SIG-M5 treated with dmso at 0.1 percent for 504 hours (cell line): ENCODE measurements at regions not wholly inside any gene's neighbourhood (a gene's known extent, or its start where the extent isn't known, plus 50 kb on each side); places are given as distances from the start of the nearest gene placed in this dataset.
"Not testable (repeated sequence)": the region's sequence is repeated elsewhere in the genome, so short reads cannot be mapped to it uniquely, and the experiment has no call there.

ENCODE experiments used
- DNase-seq: peaks from one replicate; lab custom pipeline; 2025; ENCODE audit not compliant: unreplicated experiment; lab: John Stamatoyannopoulos, UW

DNA sequence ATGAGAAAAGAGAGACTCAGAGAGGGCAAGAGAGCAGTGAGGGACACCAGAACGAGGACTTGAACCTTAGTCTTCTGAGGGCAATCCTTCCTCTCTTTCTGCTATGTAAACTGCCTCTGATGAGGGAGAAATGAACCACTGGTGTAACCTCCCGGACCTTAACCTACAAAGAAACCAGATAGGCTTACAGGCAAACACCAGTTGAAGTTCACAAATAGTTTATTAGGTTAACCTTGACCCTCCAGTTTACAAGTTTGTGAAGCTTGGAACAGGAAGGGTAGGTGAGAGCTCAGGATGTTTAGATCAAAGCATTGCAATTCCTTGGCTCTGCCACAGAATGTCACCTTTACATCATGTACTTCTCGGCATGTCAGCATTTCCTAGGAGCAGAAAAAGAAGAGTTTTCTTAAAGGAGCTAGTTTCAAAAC, 486.4 kb upstream of the SPRED2 start:
- no peak for DNase-seq

DNA sequence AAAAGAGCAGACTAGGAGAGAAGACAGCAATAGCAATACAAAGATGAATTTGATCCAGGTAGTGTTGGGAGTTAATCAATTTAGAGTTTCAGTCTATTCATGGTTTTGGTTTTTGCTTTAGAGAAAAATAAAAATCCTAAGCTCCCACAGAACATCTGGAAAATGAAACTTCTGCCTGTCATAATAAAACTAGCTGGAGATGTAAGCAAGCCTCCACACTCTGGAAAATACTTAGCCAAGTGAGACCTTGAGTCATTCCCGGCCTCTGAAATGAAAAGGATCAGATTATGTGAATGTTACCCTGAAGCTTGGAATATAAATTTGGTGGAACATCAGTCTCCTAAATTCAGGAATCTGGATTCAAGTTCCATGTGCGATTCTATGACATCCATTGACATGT, 485.6 kb upstream of the SPRED2 start:
- no peak for DNase-seq

DNA sequence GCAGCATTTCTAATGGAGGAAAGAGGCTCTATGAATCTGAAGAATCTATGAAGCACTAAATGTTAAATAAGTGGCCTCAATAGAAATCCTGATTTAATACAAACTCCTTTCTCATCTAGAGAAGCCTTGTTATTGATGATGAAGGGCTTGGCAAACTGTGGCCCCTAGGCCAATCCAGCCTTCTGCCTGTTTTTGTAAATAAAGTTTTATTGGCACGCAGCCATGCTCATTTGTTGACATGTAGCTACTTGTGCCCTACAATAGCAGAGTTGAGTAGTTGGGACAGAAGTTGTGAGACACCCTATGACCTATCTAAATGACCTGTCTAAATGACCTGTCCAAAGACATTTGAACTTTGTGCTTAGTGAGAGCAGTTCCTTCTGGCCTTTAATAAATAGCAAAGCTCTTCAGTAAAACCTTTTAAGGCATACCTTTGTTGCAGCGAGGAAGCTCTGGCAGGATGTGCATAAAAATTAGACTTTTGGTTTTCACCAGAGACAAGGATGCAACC, 484.4 kb upstream of the SPRED2 start:
- no peak for DNase-seq

DNA sequence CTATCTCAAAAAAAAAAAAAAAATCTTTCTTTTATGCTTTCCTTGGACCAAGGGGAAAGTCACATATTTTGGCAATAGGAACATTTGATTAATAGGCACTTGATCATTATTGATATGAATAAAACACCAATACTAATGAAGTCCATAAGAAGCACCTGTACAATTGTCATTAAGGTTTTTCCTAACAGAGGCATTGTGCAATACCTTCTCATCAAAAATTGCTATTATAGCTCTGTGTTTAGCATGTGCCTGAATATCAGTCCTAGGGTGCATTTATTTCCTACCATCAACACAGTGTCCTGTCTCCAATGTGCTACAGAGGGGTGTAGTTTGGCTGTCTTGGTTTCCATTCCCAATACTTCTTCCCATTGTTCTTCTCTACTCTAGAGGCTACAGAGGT, 483.8 kb upstream of the SPRED2 start:
- no peak for DNase-seq

DNA sequence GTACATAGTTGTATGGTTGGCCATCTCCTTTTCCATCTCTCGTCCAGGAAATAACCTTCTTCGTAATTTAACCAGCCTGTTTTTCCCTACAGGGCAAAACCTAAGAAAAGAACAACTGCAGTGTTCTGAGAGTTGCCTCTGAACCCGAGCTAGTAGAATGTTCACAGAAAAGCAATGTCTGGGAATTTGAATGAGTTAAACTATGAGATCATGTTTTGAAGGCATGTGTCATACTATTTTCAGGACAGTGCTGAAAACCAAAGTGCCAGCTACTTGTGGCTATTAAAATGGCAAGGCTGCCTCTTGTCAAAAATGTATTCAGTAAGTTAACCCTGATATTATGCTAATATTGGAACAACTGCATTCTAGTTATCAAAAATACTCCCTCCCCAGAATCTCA, 482.9 kb upstream of the SPRED2 start:
- no peak for DNase-seq

DNA sequence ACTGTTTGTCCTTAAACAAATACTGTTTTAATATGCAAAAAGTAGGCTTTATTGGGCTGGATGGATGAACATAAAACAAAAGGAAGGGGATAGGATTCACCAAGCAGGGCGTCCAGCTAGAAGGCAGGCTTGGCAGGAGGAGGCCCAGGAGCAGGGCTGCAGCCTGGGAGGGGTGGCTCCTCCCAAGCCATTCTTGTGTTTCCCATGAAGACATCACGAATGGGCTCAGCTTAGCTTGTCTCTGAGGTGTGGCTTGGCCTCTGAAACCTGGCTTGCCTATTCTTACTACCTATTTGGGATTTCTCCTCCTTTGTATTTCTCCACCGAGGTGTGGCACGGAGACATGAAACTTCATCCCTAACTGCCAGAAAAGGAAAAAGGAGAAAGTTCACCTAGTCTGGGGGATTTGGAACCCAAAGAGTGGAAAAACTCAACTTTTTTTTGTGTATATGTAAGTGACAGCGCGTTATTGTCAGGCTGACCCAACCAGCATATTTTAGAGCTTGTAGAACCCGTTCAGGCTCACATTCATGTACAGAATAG, 481.9 kb upstream of the SPRED2 start:
- DNase-seq: no peak

DNA sequence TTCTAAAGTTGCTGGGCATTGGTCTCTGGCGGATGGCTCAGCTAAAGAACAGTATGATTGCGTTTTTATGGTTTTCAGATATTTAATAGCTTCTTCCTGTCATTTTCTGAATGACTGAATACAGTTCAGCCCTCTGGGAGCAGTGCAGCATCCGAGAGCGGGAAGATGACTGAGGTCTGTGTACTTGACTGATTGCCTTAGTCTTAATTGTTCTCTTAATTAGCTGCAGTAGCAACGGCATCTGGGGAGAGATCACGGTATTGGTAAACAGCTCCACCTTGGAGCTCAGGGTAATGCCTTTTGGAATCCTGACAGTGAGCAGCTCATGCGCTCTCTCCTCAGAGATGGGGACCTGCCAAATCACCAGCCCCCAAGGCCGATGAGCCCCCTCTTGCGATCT, 481.4 kb upstream of the SPRED2 start:
- DNase-seq: no peak

DNA sequence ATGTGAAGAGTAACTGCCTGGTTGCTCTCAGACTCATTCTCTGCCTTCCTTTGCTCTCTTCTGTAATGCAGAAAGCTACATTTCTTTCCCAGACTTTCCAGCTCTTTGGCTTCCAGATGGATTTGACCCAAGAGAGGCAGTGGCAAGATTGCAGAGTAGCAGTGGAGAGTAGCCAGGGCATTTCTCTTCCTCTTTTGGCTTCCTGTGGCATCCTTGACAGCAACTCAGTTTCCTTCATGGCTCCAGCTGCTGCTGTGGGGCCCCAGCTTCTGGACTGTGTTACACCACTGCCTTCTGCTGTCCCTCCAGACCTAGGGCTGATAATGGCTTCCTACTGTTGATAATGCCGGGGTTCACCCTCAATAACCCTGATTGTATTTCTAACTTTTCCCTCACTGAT, 469.4 kb upstream of the SPRED2 start:
- DNase-seq: no peak

DNA sequence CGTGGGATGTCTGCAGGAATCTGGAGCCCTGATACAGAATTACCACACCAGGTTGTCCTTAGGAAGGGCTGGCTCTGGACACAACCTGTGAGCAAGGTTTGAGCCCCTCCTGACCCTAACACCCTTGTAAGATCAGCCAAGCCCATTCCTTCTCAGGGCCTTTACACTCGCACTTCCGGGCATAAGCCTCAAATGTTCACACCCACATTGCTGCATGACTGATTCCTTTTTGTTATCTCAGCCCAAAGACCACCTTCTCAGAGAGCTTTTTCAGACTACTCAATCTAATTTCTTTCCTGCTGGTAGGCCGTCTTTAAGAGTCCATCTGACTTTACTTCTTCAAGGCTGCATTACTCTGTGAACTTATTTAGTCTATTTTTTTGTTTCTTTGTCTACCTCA, 464.0 kb upstream of the SPRED2 start:
- no peak for DNase-seq

DNA sequence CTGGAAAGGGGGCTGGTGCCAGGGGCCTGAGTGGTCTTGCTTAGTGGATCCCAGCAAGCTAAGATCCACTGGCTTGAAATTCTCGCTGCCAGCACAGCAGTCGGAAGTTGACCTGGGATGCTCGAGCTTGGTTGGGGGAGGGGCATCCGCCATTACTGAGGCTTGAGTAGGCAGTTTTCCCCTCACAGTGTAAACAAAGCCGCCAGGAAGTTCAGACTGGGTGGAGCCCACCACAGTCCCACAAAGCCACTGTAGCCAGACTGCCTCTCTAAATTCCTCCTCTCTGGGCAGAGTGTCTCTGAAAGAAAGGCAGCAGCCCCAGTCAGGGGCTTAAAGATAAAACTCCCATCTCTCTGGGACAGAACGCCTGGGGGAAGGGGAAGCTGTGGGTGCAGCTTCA, 457.7 kb upstream of the SPRED2 start:
- not testable (repeated sequence) for DNase-seq

DNA sequence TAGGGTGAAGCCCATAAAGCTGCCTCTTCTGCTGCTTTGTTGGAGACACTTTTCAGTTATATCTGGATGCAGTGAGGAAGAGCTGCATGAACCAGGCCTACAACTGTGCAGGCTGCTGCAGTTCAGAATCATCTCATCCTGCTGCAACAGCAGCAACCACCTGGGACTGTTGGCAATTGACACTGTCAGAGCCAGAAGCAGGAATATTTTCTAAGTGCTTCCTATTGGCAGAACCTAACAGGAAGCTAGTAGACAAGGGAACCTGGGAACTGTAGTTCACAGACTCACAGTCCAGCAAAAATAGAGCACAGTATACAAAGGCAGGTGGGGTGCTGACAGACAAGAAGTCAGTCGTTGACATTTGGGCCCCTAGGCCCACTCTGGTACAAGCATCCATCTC, 452.9 kb upstream of the SPRED2 start:
- no peak for DNase-seq

DNA sequence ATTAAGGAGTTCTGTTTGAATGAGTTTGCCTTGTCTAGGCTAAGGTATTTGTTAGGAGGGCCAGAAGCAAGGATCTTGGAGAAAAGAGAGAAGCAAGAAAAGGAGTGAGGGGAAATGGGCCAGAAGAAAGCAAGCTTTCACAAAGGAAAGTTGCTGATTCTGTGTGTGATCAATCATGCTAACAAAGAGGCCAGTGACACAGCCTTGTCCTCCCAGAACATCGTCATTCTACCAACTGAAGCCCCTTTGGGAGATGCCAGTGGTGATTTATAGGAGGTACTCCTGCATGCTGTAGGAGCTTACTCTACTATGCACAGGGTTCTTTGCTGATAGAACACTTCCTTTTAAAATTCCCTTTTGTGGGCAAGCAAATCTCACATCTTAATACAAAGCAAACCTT, 449.2 kb upstream of the SPRED2 start:
- DNase-seq: no peak

DNA sequence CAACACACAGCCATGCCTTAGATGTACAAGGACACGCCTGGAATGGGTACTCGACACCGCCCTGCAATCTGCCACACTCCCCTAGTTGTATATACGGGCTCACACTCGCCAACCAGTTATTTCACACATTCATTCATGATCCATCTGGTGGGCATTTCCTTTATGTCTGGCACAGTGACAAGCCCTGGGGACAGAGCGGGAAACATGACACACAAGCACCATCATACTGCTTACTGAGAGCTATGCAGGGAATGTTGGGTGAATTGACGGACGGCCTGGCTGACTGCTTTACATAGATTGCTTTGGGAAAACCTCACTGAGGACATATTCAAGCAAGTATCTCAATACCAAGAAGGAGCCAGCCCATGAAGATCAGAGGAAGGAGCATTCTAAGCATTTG, 448.0 kb upstream of the SPRED2 start:
- DNase-seq: no peak

DNA sequence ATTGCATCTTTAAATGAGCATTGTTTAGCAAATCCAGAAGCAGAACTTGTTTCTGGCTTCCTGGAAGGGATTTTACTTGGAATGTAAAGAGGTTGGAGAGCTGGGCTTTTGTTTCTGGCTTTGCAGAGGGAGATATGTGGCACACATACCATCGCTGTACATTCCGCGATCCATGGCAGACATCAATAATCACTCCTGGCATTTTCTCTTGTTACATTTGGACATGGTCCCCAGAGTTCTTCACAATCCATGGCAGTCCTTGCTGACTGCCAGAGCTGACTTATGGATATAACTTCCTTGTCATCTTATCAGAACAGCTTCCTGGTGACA, 445.6 kb upstream of the SPRED2 start:
- no peak for DNase-seq

DNA sequence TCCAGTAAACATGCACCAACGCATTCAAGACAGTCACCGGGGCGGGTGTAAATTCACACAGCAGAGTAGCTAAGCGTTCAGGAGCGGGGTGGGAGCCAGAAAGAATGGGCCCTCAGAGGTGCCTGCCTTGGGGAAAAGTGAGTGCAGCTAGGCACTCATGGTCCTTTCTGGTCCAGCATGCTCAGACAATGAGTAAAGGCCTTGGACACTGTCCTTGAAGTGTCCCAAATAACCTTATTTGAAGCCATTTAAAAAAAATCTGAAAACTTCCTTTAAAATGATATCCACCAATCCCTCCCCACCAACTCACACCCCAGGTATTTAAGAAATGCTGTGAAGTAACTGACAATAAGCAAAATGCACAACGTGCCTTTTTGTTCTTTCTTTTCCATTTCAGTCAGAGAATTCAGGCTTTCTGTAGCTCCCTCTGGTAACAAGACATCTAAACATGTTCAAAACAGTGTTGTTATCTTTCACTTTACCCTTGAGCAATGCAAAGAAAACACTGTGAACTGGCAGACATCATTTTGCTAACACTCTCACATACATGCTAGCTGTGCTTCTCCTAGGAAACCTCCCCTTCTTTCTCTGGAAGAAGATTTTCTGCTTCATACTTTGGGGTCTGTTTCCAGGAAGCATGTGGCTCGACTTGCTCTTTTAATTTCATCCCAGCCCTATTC, 445.1 kb upstream of the SPRED2 start:
- no peak for DNase-seq

DNA sequence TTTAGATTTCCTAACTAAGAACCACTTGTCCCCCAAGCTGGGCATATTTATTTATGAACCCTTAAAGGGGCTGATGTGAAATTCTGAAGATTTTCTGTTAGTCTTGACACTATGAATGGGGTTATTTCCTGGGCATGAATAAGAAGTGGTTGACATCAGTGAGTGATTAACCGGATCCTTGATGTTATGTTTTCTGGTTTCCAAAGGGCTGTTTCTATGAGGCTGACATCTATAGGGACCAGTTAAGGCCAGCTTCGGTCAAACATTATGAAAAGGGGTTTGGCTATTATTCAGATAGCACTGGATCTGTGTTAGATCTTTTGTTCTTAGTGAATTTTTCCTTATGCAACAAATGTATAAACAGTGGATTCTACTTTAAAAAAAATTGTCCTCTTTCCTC, 443.7 kb upstream of the SPRED2 start:
- no peak for DNase-seq

DNA sequence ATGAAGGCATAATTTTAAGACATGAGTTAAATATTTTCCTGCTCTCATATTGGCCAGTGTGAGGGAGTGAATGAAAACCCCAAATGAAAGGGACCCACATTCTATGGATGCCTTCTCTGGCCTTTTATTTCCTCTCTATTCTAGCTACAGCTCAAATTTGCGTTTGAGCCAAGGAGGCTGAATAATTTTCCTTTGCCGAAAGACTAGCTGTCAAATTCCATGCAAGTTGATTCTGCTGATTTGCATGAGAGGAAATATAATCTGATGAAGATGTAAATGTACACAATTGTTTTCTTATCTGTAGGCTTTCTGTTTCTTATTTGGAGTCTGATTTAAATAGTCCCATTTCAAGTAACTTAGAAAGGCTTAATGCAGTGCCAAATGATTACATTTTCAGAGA, 438.4 kb upstream of the SPRED2 start:
- DNase-seq: no peak

DNA sequence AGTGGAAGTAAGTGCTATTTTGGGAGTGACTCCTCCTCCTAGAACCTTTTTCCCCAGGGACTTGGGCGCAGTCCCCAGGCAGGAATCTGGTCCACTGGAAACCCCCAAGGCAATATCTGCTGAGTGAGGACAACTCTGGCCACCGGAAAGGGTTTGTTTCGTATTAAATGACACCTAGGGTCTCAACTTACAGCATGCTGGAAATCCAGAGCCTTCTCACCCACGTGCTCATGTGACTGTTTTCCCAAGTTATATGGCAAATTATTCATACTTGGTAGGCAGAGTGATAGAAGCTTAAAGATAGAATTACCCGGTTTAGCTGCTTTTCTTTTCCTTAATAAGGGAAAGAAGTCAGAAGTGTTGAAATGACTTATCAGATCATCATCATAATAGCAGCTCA, 436.9 kb upstream of the SPRED2 start:
- no peak for DNase-seq

DNA sequence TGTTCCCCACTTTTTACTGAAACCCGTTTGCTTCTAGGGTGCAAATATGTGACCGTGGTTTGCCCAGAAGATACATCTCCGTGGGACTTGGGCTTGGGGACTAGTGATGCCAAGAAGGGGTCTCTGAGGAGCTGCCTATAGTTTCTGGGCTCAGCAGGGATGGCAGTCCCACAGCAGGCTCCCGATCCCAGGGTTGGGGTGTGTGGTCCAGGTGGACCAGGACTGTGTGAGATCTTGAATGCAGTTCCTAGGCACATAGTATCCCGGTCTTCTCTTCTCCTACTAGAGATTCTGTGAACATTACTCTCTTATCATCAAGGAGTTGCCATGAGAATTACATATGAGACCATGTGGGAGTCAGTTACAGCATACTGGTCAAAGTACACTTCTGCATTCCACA, 435.8 kb upstream of the SPRED2 start:
- DNase-seq: no peak

DNA sequence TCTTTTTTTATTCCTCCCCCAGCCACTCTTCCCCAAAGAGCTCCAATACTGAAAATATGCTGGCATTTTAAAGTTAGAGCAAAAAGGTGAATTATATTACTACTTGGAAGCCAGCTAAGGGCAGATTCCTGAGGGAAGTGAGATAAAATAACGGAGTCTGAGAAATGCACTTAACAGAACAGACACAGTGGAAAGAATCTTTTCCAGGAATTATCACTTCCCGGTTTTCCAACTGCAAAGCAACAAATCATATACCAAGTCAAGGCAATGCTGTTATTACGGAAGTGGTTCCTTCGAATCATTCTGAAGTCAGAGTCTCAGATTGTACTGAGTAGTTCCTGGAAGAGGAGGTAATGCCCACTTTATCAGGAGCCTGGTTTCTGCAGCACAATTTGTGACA, 435.0 kb upstream of the SPRED2 start:
- no peak for DNase-seq

DNA sequence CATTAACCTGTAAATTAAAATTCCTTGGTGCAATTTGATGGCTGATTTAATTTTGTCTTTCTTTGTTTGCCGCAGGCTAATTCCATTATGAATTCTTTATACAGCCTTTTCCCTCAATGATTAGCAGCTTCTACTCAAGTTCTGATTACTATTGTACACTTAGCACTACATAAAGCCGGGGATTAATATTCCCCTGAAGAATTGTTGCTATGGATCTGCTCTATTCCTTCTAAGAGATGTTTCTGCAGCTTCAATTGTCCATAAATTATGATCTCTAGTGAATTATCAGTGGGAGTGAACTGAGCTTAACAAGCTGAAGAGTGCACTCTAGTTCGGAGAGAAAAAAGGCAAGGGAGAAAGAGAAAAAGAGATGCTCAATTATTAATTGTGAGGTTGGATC, 433.7 kb upstream of the SPRED2 start:
- no peak for DNase-seq

DNA sequence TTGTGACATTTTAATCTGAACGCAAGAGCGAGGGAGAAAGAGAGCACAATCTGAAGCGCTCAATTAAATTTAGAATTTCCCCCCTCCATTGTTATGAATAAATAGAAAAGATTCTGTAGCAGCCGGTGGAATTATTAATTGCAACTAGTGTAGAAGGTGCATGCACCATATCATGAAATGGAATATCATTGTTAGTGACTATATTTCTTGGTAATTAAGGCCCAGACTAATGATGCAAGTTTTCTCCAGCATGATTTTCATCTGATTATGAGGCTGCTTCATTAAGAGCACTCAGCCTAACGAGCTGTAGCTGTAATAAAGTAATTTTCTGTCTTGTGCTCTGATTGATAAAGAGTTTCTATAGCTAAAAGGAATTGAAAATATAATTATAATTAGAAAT, 432.2 kb upstream of the SPRED2 start:
- no peak for DNase-seq

DNA sequence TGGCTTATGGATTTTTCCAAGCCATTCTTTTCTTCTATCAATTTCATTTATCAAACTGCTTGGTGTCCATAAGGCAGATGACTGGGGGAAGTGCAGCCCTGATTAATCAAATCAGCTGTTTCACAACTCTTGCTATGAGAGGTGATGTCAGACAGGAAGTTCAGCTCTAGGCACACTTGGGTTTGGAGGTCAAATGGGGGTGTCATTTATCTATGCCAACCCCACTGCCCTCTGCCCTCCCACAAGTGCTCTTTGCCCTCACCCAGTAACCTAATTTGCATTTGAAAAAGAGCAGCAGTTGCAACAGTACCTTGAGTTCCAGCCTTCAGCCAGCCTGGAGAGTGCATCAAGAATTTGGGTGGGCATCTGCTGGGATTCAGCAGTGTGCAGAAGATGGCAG, 431.3 kb upstream of the SPRED2 start:
- DNase-seq: no peak
